T-cell (primary cell): ENCODE measurements at regions not wholly inside any gene's neighbourhood (a gene's known extent, or its start where the extent isn't known, plus 50 kb on each side); places are given as distances from the start of the nearest gene placed in this dataset.

Experiments
- ATAC-seq, 4 experiments: fragments of 200-7000 bp in 3 of 4; fragments of 150-1000 bp in 1 of 4; cut with Tn5 transposase; replicated peaks in 1 of 4; 1 replicate in 3 of 4; 2 replicates in 1 of 4; pipeline ENCODE4 v1.10.0; 2021; ENCODE audit warnings: moderate library complexity in 3 of 4, mild to moderate bottlenecking in 2 of 4, moderate number of reproducible peaks in 1 of 4
- CTCF ChIA-PET, 2 donors: fragments of 300-600 bp; sonication (Branson Sonifier 250); formaldehyde crosslinking; loops; one replicate each; lab custom pipeline; 2022; ENCODE audit warnings: antibody characterized with exemption in 2 of 2; lab: Charles Lee
- POLR2A ChIA-PET, 2 donors: fragments of 300-600 bp; sonication (Branson Sonifier 250); formaldehyde crosslinking; loops; one replicate each; lab custom pipeline; 2022; ENCODE audit warnings: antibody characterized with exemption in 2 of 2; lab: Charles Lee
- DNase-seq, 35 experiments: peaks; one replicate each; pipeline versions ENCODE4 v3.0.0 to v3.0.0-alpha.2; 2013 to 2023
- H3K27ac ChIP-seq: one replicate; pipeline ENCODE4 v1.5.1; 2013; ENCODE audit warnings: low read length
- H3K27me3 ChIP-seq, 2 experiments: replicated peaks in 1 of 2; 1 replicate in 1 of 2; 2 replicates in 1 of 2; pipeline versions ENCODE4 v1.6.1 to v1.7.0; 2013; ENCODE audit warnings: low read length in 1 of 2, mixed read lengths in 1 of 2; ENCODE audit not compliant: control insufficient read depth in 2 of 2, insufficient read depth in 2 of 2; ENCODE audit errors: extremely low read depth in 1 of 2
- H3K36me3 ChIP-seq, 2 donors: 1 replicate in 1 of 2; 2 replicates in 1 of 2; pipeline versions ENCODE4 v1.6.1 to v1.7.0; 2013; ENCODE audit warnings: low read length in 1 of 2; ENCODE audit not compliant: control insufficient read depth in 2 of 2, insufficient read depth in 1 of 2; ENCODE audit errors: extremely low read depth in 1 of 2
- H3K4me1 ChIP-seq, 2 experiments: 1 replicate in 1 of 2; 2 replicates in 1 of 2; pipeline versions ENCODE4 v1.6.1 to v1.7.0; 2013; ENCODE audit warnings: low read length in 2 of 2, mixed read lengths in 1 of 2; ENCODE audit not compliant: insufficient read depth in 2 of 2, control insufficient read depth in 1 of 2; ENCODE audit errors: extremely low read depth in 1 of 2
- H3K4me3 ChIP-seq, 2 donors: 1 replicate in 1 of 2; 2 replicates in 1 of 2; pipeline versions ENCODE4 v1.5.1 to v1.7.0; 2013; ENCODE audit warnings: mild to moderate bottlenecking in 2 of 2, low read length in 1 of 2, moderate library complexity in 1 of 2; ENCODE audit not compliant: control insufficient read depth in 1 of 2; ENCODE audit errors: extremely low read depth in 1 of 2
- H3K9me3 ChIP-seq: 2 replicates; pipeline ENCODE4 v1.7.0; 2013
- H3K27ac Mint-ChIP-seq, 2 donors: one replicate each; pipeline ENCODE4 v1.8.0; 2020 to 2021; ENCODE audit warnings: mild to moderate bottlenecking in 2 of 2, mixed read lengths in 2 of 2
- H3K27me3 Mint-ChIP-seq, 2 donors: one replicate each; pipeline ENCODE4 v1.8.0; 2021 to 2022; ENCODE audit warnings: mixed read lengths in 2 of 2
- H3K36me3 Mint-ChIP-seq: one replicate; pipeline ENCODE4 v1.8.0; 2021; ENCODE audit warnings: mixed read lengths
- H3K4me1 Mint-ChIP-seq, 3 donors: one replicate each; pipeline ENCODE4 v1.8.0; 2020 to 2022; ENCODE audit warnings: mixed read lengths in 3 of 3, mild to moderate bottlenecking in 1 of 3
- H3K4me3 Mint-ChIP-seq, 3 donors: one replicate each; pipeline ENCODE4 v1.8.0; 2020 to 2022; ENCODE audit warnings: mild to moderate bottlenecking in 3 of 3, mixed read lengths in 3 of 3, moderate library complexity in 3 of 3
- H3K9me3 Mint-ChIP-seq, 3 donors: one replicate each; pipeline ENCODE4 v1.8.0; 2020 to 2022; ENCODE audit warnings: mixed read lengths in 3 of 3
- WGBS: methylation state at CpG from one replicate; pipeline ENCODE4 v1.1.5; 2013; ENCODE audit warnings: missing lambda C conversion rate; ENCODE audit not compliant: insufficient coverage; 5-methylcytosine and 5-hydroxymethylcytosine counted together

DNA sequence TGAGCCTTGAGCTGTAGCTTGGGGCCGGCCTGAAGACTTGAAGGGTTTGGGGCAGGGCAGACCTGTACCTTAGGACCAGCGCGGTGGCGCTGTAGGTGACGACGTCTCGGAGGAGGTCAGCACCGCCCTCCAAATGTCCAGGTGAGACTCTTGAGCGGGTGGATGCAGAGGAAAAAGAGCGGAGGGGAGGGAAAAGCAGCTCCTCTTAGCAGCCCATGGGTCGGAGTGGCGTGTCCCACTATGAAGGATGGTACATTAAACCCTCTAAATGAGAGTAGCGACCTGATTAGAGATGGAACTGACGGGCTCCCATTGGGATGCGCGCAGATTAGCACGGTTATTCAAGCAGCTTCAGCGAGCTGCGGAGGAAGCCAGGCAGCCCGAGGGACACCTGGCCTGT, 77.0 kb upstream of the MAP1LC3B2 start:
- WGBS = 89% methylated on average over 19 of the region's 20 CpGs

DNA sequence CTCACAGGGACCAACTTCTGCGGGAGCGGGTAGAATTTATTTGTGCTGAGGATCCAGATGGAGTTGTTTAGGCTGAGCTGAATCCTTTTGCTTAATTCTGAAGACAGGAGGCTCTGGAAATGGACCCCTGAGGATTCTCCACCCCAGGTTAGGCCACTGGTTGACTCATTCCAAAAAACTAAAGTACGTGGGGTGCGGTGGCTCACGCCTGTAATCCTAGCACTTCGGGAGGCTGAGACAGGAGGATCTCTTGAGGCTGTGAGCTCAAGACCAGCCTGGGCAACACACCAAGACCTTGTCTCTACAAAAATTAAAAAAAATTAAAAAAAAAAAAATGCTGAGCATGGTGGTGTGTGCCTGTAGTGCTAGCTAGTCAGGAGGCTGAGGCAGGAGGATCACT, 76.3 kb upstream of the MAP1LC3B2 start:
- H3K4me1 ChIP-seq = peaks cover 6 to 11% of the 10 kb centered on the region in 2 experiments
- no peak overlapping the region for H3K4me3 ChIP-seq
- WGBS = 81% methylated on average over 3 of the region's 6 CpGs
- Mint-ChIP-seq H3K27ac (no peak overlapping the region), H3K4me1 (peaks cover 11 to 14% (median 12%) of the 10 kb centered on the region in 3 donors), H3K9me3 (peaks cover 0 to 7% (median 5%) of the 10 kb centered on the region in 3 donors), H3K4me3 (no peak overlapping the region), H3K36me3 (peaks cover 3% of the 10 kb centered on the region), H3K27me3 (peaks cover 0 to 2% of the 10 kb centered on the region in 2 donors)
- ATAC-seq (no peak), DNase-seq (no peak)
- no peaks in the 10 kb centered on the region for H3K9me3 ChIP-seq
- no peaks in the 10 kb centered on the region for H3K36me3 ChIP-seq
- peaks cover 0 to 5% of the 10 kb centered on the region in 2 experiments for H3K27me3 ChIP-seq
- CTCF ChIA-PET = no interaction called here
- POLR2A ChIA-PET = no interaction called here
- H3K27ac ChIP-seq = no peak overlapping the region

More for the DNA sequence above, 77.0 kb upstream of the MAP1LC3B2 start:
- no peak for DNase-seq
- peaks cover 0 to 5% of the 10 kb centered on the region in 2 experiments for H3K27me3 ChIP-seq
- Mint-ChIP-seq H3K27me3 (peaks cover 0 to 2% of the 10 kb centered on the region in 2 donors), H3K4me1 (peaks cover 11 to 14% (median 12%) of the 10 kb centered on the region in 3 donors), H3K9me3 (peaks cover 0 to 5% (median 3%) of the 10 kb centered on the region in 3 donors), H3K27ac (no peak overlapping the region), H3K4me3 (no peak overlapping the region), H3K36me3 (no peaks in the 10 kb centered on the region)
- POLR2A ChIA-PET = no interaction called here
- H3K27ac ChIP-seq = no peak overlapping the region
- H3K4me3 ChIP-seq = no peak overlapping the region
- H3K9me3 ChIP-seq = no peaks in the 10 kb centered on the region
- no peaks in the 10 kb centered on the region for H3K36me3 ChIP-seq
- no peak for ATAC-seq
- peaks cover 6 to 11% of the 10 kb centered on the region in 2 experiments for H3K4me1 ChIP-seq
- CTCF ChIA-PET = no interaction called here

DNA sequence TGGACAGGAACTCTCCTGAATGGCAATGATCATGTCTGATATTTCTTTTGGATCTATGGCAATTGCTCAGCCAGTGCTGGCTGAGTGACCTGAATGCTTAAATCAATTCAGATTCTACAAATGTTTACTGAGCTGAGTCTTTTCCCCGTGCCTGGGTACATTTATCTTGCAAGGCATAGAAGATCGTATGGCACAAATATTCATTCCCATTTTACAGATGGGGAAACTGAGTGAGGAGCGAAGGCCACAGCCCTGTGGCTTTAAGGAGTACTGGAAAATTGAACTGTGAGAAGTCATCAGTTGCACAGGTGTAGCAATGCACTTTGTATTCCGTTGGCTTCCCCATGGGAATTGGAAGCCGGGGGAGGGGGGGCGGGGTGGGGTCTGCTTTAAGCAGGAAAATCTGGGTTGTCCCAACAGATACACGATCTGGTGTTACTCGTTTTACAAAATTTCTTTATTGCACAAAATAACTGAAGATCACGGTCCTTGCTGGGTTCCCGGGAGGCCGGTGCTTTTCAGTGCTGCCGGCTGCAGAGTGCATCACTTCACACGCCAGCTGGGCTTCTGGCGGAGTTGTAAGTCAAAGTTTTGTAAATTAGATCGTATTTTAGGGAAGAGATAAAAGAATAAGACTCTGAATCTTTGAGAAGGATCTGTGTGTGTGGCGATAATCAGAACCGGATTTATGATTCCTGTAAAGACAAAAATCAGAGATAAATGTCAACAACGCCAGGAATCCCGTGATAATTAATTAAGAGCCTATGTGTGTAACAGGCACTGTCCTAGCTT, 75.0 kb upstream of the MAP1LC3B2 start:
- H3K4me3 ChIP-seq = no peak overlapping the region
- Mint-ChIP-seq H3K27ac (no peak overlapping the region), H3K4me1 (peaks cover 11 to 14% (median 12%) of the 10 kb centered on the region in 3 donors), H3K27me3 (peaks cover 0 to 2% of the 10 kb centered on the region in 2 donors), H3K9me3 (peaks cover 0 to 13% (median 7%) of the 10 kb centered on the region in 3 donors), H3K4me3 (no peak overlapping the region), H3K36me3 (peaks cover 5% of the 10 kb centered on the region)
- ChIA-PET POLR2A (no interaction called here), CTCF (no interaction called here)
- ATAC-seq = no peak
- no peaks in the 10 kb centered on the region for H3K36me3 ChIP-seq
- peaks cover 0 to 5% of the 10 kb centered on the region in 2 experiments for H3K27me3 ChIP-seq
- H3K27ac ChIP-seq = no peak overlapping the region
- H3K9me3 ChIP-seq = no peaks in the 10 kb centered on the region
- DNase-seq = no peak
- H3K4me1 ChIP-seq = peaks cover 6 to 11% of the 10 kb centered on the region in 2 experiments
- WGBS = 88% methylated on average over 11 of the region's 19 CpGs

DNA sequence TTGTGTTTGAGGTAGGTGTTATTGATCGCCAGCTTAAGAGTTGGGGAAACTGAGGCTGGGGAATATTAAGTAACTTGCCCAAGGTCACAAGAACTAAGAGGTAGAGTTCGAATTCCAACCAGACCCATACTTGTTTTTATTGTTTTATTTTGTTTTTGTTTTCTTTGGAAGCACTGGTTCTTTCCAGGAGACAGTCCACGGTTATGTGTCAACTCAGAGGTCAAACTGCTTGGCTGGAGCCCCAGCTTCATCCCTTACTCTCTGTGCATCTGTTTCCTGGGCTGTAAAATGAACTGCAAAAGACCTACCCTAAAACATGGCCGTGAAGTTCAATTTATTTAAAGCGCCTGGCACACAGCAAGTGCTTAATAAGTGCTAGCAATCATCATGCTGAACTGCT, 74.4 kb upstream of the MAP1LC3B2 start:
- Mint-ChIP-seq H3K36me3 (peaks cover 5% of the 10 kb centered on the region), H3K27me3 (peaks cover 0 to 2% of the 10 kb centered on the region in 2 donors), H3K27ac (no peak overlapping the region), H3K9me3 (peaks cover 0 to 13% (median 7%) of the 10 kb centered on the region in 3 donors), H3K4me3 (no peak overlapping the region), H3K4me1 (peaks cover 11 to 13% (median 12%) of the 10 kb centered on the region in 3 donors)
- WGBS = 76% methylated on average over 3 of the region's 5 CpGs
- DNase-seq (no peak), ATAC-seq (no peak)
- Histone ChIP-seq H3K27ac (no peak overlapping the region), H3K4me3 (no peak overlapping the region), H3K36me3 (no peaks in the 10 kb centered on the region), H3K9me3 (no peaks in the 10 kb centered on the region), H3K27me3 (peaks cover 0 to 5% of the 10 kb centered on the region in 2 experiments), H3K4me1 (peaks cover 6 to 10% of the 10 kb centered on the region in 2 experiments)
- CTCF ChIA-PET = no interaction called here
- POLR2A ChIA-PET = no interaction called here

DNA sequence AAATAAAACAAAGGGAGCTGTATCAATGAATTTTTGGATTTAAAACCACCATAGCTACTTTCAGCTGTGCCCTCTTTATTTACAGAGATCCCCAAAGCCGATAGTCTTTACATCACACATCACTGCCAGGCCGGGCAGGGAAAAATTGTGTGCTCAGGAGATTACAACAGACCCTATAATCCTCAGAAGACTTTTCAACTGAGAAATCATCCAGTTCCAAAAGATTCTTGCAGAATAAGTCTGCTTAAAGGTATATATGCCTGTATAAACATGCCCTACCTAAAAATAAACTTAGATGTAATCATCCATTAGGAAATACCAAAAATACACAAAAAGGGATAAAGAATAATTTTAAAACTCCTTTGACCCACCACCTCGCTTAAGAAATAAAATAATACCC, 70.1 kb upstream of the MAP1LC3B2 start:
- DNase-seq (no peak), ATAC-seq (no peak)
- Mint-ChIP-seq H3K36me3 (peaks cover 5% of the 10 kb centered on the region), H3K9me3 (peaks cover 0 to 13% (median 7%) of the 10 kb centered on the region in 3 donors), H3K4me3 (no peak overlapping the region), H3K27me3 (no peaks in the 10 kb centered on the region), H3K4me1 (no peaks in the 10 kb centered on the region), H3K27ac (no peak overlapping the region)
- no peak overlapping the region for H3K27ac ChIP-seq
- ChIA-PET CTCF (no interaction called here), POLR2A (interaction anchor here in 1 of 2 donors (0.6 kb wide), 1 partner anchor 97 kb away, joined by 6 read pairs; no protein-coding TSS in a partner anchor)
- no peaks in the 10 kb centered on the region for H3K4me1 ChIP-seq
- no peaks in the 10 kb centered on the region for H3K36me3 ChIP-seq
- H3K9me3 ChIP-seq = no peaks in the 10 kb centered on the region
- no peaks in the 10 kb centered on the region for H3K27me3 ChIP-seq
- H3K4me3 ChIP-seq = no peak overlapping the region
- WGBS = no CpG with 5 or more reads among the region's 3 CpGs

DNA sequence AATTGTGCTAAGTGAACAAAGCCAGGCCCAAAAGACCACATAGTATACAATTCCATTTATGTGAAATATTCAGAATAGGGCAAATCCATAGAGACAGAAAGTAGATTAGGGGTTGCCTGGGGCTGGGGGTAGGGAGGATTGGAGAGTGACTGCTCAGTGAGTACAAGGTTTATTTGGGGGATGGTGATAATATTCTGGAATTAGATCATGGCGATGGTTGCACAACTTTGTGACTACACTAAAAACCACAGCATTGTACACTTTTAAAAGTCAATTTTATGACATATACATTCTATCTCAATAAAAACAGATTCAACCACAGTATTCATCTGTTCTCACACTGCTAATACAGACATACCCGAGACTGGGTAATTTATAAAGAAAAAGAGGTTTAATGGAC, 68.7 kb upstream of the MAP1LC3B2 start:
- Mint-ChIP-seq H3K27ac (no peak overlapping the region), H3K4me3 (no peak overlapping the region), H3K4me1 (no peaks in the 10 kb centered on the region), H3K9me3 (peaks cover 0 to 13% (median 7%) of the 10 kb centered on the region in 3 donors), H3K27me3 (no peaks in the 10 kb centered on the region), H3K36me3 (peaks cover 5% of the 10 kb centered on the region)
- H3K27me3 ChIP-seq = no peaks in the 10 kb centered on the region
- no peaks in the 10 kb centered on the region for H3K9me3 ChIP-seq
- no peaks in the 10 kb centered on the region for H3K36me3 ChIP-seq
- DNase-seq (no peak), ATAC-seq (no peak)
- CTCF ChIA-PET = no interaction called here
- H3K27ac ChIP-seq = no peak overlapping the region
- POLR2A ChIA-PET = no interaction called here
- no CpG with 5 or more reads among the region's 2 CpGs for WGBS
- H3K4me3 ChIP-seq = no peak overlapping the region
- no peaks in the 10 kb centered on the region for H3K4me1 ChIP-seq
